PC-9 (cell line): ENCODE measurements at regions not wholly inside any gene's neighbourhood (a gene's known extent, or its start where the extent isn't known, plus 50 kb on each side); places are given as distances from the start of the nearest gene placed in this dataset.

Source experiments
- BruUV-seq: library from RNA; stranded (reverse); fragments of 400-500 nt; replicated peaks from 2 replicates; lab custom pipeline; 2021; lab: Mats Ljungman, UMichigan
- CTCF ChIA-PET: fragments of 300-600 bp; sonication (Branson Sonifier 250); formaldehyde crosslinking; loops from one replicate; lab custom pipeline; 2022; ENCODE audit warnings: antibody characterized with exemption; lab: Charles Lee
- POLR2A ChIA-PET: fragments of 300-600 bp; sonication (Branson Sonifier 250); formaldehyde crosslinking; loops from one replicate; lab custom pipeline; 2022; ENCODE audit warnings: antibody characterized with exemption; ENCODE audit not compliant: unreplicated experiment; lab: Charles Lee
- DNase-seq, 2 experiments: peaks; one replicate each; pipeline versions ENCODE4 v3.0.0 to v3.0.0-alpha.2; 2015 to 2022; ENCODE audit warnings: mixed read lengths in 1 of 2
- H2AFZ ChIP-seq: fragments of 200-600 bp; sonication (generic); 2 replicates; pipeline ENCODE4 v1.8.1; 2017; ENCODE audit warnings: antibody characterized with exemption
- H3F3A ChIP-seq: fragments of 200-600 bp; sonication (generic); 2 replicates; pipeline ENCODE4 v1.8.1; 2017; ENCODE audit warnings: antibody characterized with exemption, mild to moderate bottlenecking, low read depth; ENCODE audit not compliant: insufficient read depth
- H3K27ac ChIP-seq: fragments of 200-600 bp; sonication (generic); 2 replicates; pipeline ENCODE4 v1.6.1; 2016; ENCODE audit warnings: mixed run types
- H3K27me3 ChIP-seq: fragments of 200-600 bp; sonication (generic); 2 replicates; pipeline ENCODE4 v1.6.1; 2016; ENCODE audit warnings: low read depth, mixed run types; ENCODE audit not compliant: insufficient read depth
- H3K36me3 ChIP-seq: fragments of 200-600 bp; sonication (generic); 2 replicates; pipeline ENCODE4 v1.6.1; 2016; ENCODE audit warnings: low read depth, mixed run types
- H3K4me1 ChIP-seq: fragments of 200-600 bp; sonication (generic); replicated peaks from 2 replicates; pipeline ENCODE4 v1.6.1; 2016; ENCODE audit warnings: mixed run types; ENCODE audit not compliant: insufficient read depth
- H3K4me2 ChIP-seq: fragments of 200-600 bp; sonication (generic); 2 replicates; pipeline ENCODE4 v1.6.1; 2017; ENCODE audit warnings: mixed run types
- H3K4me3 ChIP-seq: fragments of 200-600 bp; sonication (generic); 2 replicates; pipeline ENCODE4 v1.6.1; 2016; ENCODE audit warnings: mixed run types
- H3K79me2 ChIP-seq: fragments of 200-600 bp; sonication (generic); 2 replicates; pipeline ENCODE4 v1.6.1; 2017; ENCODE audit warnings: low read depth, mixed run types
- H3K9me2 ChIP-seq: fragments of 200-600 bp; sonication (generic); 2 replicates; pipeline ENCODE4 v1.8.1; 2017; ENCODE audit warnings: mild to moderate bottlenecking; ENCODE audit not compliant: insufficient read depth
- H3K9me3 ChIP-seq: fragments of 200-600 bp; sonication (generic); 2 replicates; pipeline ENCODE4 v1.8.1; 2016; ENCODE audit warnings: low read depth; ENCODE audit not compliant: insufficient read depth
- H4K20me1 ChIP-seq: fragments of 200-600 bp; sonication (generic); 2 replicates; pipeline ENCODE4 v1.8.1; 2017; ENCODE audit not compliant: insufficient read depth
- EZH2 ChIP-seq: fragments of 200-600 bp; sonication (generic); IDR thresholded peaks from 2 replicates; pipeline ENCODE4 v1.8.0; 2017; ENCODE audit warnings: antibody characterized with exemption, low read depth
- intact Hi-C: fragments of 100-400 bp; cut with micrococcal nuclease; formaldehyde crosslinking; loops from one replicate; pipeline ENCODE4 v1.10.0; 2022; ENCODE audit not compliant: unreplicated experiment
- TF ChIP-seq, protein P1 (sequence below): fragments of 200-600 bp; sonication (generic); conservative IDR thresholded peaks from 2 replicates; pipeline ENCODE4 v1.6.1; 2017; ENCODE audit warnings: mixed run types, antibody characterized with exemption, mild to moderate bottlenecking, moderate library complexity

- TF ChIP-seq, protein P1, sequence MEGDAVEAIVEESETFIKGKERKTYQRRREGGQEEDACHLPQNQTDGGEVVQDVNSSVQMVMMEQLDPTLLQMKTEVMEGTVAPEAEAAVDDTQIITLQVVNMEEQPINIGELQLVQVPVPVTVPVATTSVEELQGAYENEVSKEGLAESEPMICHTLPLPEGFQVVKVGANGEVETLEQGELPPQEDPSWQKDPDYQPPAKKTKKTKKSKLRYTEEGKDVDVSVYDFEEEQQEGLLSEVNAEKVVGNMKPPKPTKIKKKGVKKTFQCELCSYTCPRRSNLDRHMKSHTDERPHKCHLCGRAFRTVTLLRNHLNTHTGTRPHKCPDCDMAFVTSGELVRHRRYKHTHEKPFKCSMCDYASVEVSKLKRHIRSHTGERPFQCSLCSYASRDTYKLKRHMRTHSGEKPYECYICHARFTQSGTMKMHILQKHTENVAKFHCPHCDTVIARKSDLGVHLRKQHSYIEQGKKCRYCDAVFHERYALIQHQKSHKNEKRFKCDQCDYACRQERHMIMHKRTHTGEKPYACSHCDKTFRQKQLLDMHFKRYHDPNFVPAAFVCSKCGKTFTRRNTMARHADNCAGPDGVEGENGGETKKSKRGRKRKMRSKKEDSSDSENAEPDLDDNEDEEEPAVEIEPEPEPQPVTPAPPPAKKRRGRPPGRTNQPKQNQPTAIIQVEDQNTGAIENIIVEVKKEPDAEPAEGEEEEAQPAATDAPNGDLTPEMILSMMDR = no peak
- TF ChIP-seq EZH2 = no peak
- H2AFZ ChIP-seq = no peak overlapping the region
- H4K20me1 ChIP-seq = no peaks in the 10 kb centered on the region
- no peak overlapping the region for H3K27ac ChIP-seq
- ChIA-PET POLR2A (no interaction called here), CTCF (no interaction called here)
- H3K9me2 ChIP-seq = no peaks in the 10 kb centered on the region
- H3K79me2 ChIP-seq = no peaks in the 10 kb centered on the region
- no TSS peak for BruUV-seq
- H3F3A ChIP-seq = no peaks in the 10 kb centered on the region
- no peaks in the 10 kb centered on the region for H3K9me3 ChIP-seq
- intact Hi-C loops = no loop called here
- H3K4me2 ChIP-seq = no peak overlapping the region
- H3K4me3 ChIP-seq = no peak overlapping the region
- no peak for DNase-seq
- H3K27me3 ChIP-seq = no peaks in the 10 kb centered on the region
- H3K36me3 ChIP-seq = no peaks in the 10 kb centered on the region
- H3K4me1 ChIP-seq = no peaks in the 10 kb centered on the region
Observed at GRCh38 chr14:37932008-37932407, 275.7 kb upstream of the SSTR1 start.

DNA sequence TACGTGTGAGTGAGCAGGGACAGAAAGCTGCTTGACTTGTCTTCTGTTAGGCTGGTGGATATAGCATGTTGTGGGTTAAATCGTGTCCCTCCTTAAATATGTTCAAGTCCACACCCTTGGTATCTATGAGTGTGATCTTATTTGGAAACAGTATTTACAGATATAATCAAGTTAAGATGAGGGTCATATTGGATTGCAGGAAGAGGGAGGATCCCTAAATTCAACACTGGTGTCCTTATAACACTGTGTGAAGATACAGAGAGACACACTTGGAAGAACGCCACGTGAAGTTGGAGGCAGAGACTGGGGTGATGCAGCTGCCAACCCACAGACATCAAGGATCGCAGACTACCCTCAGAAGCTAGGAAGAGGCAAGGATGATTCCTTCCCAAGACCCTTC, 275.2 kb upstream of the SSTR1 start:
- Histone ChIP-seq H3K27ac (no peak overlapping the region), H4K20me1 (no peaks in the 10 kb centered on the region), H3K79me2 (no peaks in the 10 kb centered on the region), H3K4me2 (no peak overlapping the region), H3K4me3 (no peak overlapping the region), H3F3A (no peaks in the 10 kb centered on the region), H2AFZ (no peak overlapping the region), H3K27me3 (no peaks in the 10 kb centered on the region), H3K9me3 (no peaks in the 10 kb centered on the region), H3K4me1 (no peaks in the 10 kb centered on the region), H3K9me2 (no peaks in the 10 kb centered on the region), H3K36me3 (no peaks in the 10 kb centered on the region)
- ChIA-PET CTCF (no interaction called here), POLR2A (no interaction called here)
- intact Hi-C loops = no loop called here
- BruUV-seq = no TSS peak
- TF ChIP-seq EZH2 = no peak
- TF ChIP-seq, protein P1 = no peak
- no peak for DNase-seq

DNA sequence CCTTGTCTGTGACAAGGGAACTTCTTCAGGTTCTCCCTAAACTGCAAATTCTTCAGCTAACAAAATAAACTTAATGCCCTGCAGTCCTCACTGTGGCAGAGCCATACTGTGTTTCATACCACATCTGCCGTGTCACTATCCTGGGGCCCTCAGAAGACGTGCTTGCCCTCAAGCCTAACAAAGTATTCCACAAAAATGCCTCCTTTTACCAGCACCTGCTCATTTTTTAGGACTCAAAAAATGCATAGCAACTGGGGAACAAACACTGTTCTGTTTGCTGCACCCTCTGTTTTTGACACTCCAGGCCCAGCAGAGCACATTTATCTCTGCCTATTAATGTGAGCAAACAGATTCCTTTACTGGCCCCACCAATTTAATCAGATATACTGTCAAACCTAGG, 270.7 kb upstream of the SSTR1 start:
- ChIA-PET CTCF (no interaction called here), POLR2A (no interaction called here)
- Histone ChIP-seq H3K4me1 (no peaks in the 10 kb centered on the region), H3K4me2 (no peak overlapping the region), H3K27ac (no peak overlapping the region), H3K9me3 (no peaks in the 10 kb centered on the region), H2AFZ (no peak overlapping the region), H4K20me1 (no peaks in the 10 kb centered on the region), H3K36me3 (no peaks in the 10 kb centered on the region), H3K79me2 (no peaks in the 10 kb centered on the region), H3K9me2 (no peaks in the 10 kb centered on the region), H3K27me3 (no peaks in the 10 kb centered on the region), H3K4me3 (no peak overlapping the region), H3F3A (no peaks in the 10 kb centered on the region)
- TF ChIP-seq, protein P1 = no peak
- TF ChIP-seq EZH2 = no peak
- BruUV-seq = no TSS peak
- no peak for DNase-seq
- intact Hi-C loops = no loop called here
